ENCODE measurements at regions not wholly inside any gene's neighbourhood (a gene's known extent, or its start where the extent isn't known, plus 50 kb on each side); places are given as distances from the start of the nearest gene placed in this dataset.
A peak's percentile ranks its signal among the peaks of the same experiment; 100 is the strongest.
"Not testable (repeated sequence)": the region's sequence is repeated elsewhere in the genome, so short reads cannot be mapped to it uniquely, and the experiment has no call there.

DNA sequence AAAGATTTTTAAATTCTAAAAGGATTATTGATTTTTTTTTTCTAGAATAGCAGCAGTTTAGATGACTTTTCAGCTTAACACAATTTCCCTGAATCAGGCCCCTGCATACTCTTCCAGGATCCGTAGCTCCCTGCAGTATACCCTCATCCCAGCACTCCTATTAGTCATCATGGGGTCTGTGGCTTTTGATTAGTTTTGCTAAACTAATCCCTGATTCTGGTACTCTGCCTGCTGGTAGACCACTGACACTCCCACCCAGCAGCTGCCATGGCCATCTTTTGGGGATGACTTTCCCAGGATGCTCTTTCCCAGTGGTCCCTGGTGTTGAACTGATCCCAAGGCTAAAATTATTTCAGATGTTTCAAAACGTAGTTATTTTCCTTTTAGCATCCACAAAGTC is 802.0 kb downstream of the RAPGEF2 start:
- H3K9me3 ChIP-seq (replicated peaks; ENCODE audit: control insufficient read depth, low read depth, low read length) = no peaks in the 10 kb centered on the region
- H3K4me3 ChIP-seq (ENCODE audit: low read length) = no peak overlapping the region
- no peaks in the 10 kb centered on the region for H3K4me1 ChIP-seq (ENCODE audit: control insufficient read depth, insufficient read depth, low read length)
- DNase-seq = no peak
- no peaks in the 10 kb centered on the region for H3K27me3 ChIP-seq (ENCODE audit: control insufficient read depth, insufficient read depth, low read length)
- no peaks in the 10 kb centered on the region for H3K36me3 ChIP-seq (ENCODE audit: control insufficient read depth, insufficient read depth, low read length)
- H3K27ac ChIP-seq (ENCODE audit: low read length) = no peak overlapping the region
- 33% methylated on average over 1 of the region's 2 CpGs for WGBS (ENCODE audit: insufficient coverage)

DNA sequence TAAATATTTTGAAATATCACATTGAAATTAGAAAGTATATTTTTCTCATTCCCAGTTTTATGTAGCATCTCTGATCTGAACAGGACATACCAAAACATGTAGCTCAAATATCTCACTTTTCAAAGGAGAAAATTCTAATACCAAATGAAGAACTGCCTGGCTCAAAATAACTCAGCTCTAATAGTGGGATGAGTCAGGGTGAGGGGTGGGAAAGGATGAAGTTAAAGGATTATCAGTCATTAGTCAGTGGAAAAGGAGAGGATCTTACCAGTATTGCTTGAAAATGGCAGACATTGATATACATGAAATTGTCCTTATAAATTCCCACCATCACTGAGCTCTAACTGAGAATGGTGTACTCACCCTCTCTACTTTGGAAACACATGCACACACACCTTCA is 803.2 kb downstream of the RAPGEF2 start:
- Histone ChIP-seq H3K4me3 (ENCODE audit: low read length) (no peak overlapping the region), H3K27me3 (ENCODE audit: control insufficient read depth, insufficient read depth, low read length) (no peaks in the 10 kb centered on the region), H3K27ac (ENCODE audit: low read length) (no peak overlapping the region), H3K36me3 (ENCODE audit: control insufficient read depth, insufficient read depth, low read length) (no peaks in the 10 kb centered on the region), H3K4me1 (ENCODE audit: control insufficient read depth, insufficient read depth, low read length) (no peaks in the 10 kb centered on the region), H3K9me3 (replicated peaks; ENCODE audit: control insufficient read depth, low read depth, low read length) (no peaks in the 10 kb centered on the region)
- no peak for DNase-seq

DNA sequence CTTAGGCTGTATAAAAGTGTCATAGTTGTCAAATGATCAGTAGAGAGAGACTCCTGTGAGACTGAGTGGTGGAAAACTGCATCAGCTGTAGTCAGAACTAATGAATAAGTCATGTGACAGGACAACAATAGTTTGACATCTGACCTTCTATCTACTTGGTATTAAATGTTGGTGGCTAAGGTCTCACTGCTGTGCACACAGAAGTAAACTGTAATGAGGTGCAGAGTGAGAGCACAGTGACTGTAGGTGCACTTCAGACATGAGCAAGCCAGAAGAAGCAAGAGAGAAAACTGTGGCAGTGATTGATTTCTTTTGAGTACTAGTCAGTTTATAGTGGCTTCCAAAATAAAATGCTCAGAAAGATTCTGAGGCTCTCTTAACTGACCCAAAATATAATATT is 803.6 kb downstream of the RAPGEF2 start:
- Histone ChIP-seq H3K4me3 (ENCODE audit: low read length) (no peak overlapping the region), H3K27ac (ENCODE audit: low read length) (no peak overlapping the region), H3K9me3 (replicated peaks; ENCODE audit: control insufficient read depth, low read depth, low read length) (no peaks in the 10 kb centered on the region), H3K4me1 (ENCODE audit: control insufficient read depth, insufficient read depth, low read length) (no peaks in the 10 kb centered on the region), H3K27me3 (ENCODE audit: control insufficient read depth, insufficient read depth, low read length) (no peaks in the 10 kb centered on the region), H3K36me3 (ENCODE audit: control insufficient read depth, insufficient read depth, low read length) (no peaks in the 10 kb centered on the region)
- no peak for DNase-seq

DNA sequence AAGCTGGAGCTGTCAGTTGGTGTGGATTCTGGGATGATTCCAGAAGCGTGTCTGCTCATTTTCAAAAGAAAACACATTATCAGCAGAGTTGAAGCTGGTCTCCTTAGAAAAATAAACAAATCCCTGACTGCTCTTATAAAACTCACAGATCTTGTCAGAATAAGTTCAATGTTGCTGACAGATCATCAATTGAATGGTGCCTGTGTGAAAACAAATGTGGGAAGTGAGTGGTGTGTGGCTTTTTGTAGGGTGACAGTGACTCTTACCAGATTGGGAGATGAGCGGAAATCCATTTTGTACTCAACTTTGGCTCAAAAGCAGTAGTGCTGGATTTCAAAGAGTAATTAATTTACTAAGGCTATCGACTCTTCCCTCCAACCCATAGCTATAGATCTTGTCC is 807.8 kb downstream of the RAPGEF2 start:
- Histone ChIP-seq H3K27ac (ENCODE audit: low read length) (no peak overlapping the region), H3K4me3 (ENCODE audit: low read length) (no peak overlapping the region), H3K36me3 (ENCODE audit: control insufficient read depth, insufficient read depth, low read length) (no peaks in the 10 kb centered on the region), H3K27me3 (ENCODE audit: control insufficient read depth, insufficient read depth, low read length) (no peaks in the 10 kb centered on the region), H3K4me1 (ENCODE audit: control insufficient read depth, insufficient read depth, low read length) (no peaks in the 10 kb centered on the region), H3K9me3 (replicated peaks; ENCODE audit: control insufficient read depth, low read depth, low read length) (no peaks in the 10 kb centered on the region)
- WGBS (ENCODE audit: insufficient coverage) = no CpG with 5 or more reads among the region's 3 CpGs
- no peak for DNase-seq

DNA sequence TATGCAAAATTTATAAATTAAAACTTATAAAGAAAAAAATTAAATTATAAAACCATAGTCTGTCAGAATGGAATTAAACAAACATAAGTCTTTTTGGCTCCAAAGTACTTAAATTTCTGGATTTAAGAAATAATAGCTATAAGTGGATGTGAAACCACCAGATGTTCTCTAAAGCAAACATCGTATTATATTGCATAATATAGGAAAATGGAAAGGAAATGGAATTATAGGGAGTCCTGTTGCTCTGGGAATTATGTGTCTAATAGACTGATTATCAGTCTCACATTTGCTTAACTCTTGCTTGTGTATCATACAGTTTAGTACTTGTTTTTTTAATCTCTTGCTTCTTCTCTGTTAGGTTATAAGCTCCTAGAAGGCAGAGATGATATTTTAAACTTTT is 819.2 kb downstream of the RAPGEF2 start:
- Histone ChIP-seq H3K9me3 (replicated peaks; ENCODE audit: control insufficient read depth, low read depth, low read length) (peaks cover 15% of the 10 kb centered on the region), H3K4me3 (ENCODE audit: low read length) (no peak overlapping the region), H3K27ac (ENCODE audit: low read length) (no peak overlapping the region), H3K27me3 (ENCODE audit: control insufficient read depth, insufficient read depth, low read length) (no peaks in the 10 kb centered on the region), H3K36me3 (ENCODE audit: control insufficient read depth, insufficient read depth, low read length) (no peaks in the 10 kb centered on the region), H3K4me1 (ENCODE audit: control insufficient read depth, insufficient read depth, low read length) (no peaks in the 10 kb centered on the region)
- peak; percentile 15 for DNase-seq
- no CpG with 5 or more reads among the region's 1 CpG for WGBS (ENCODE audit: insufficient coverage)

DNA sequence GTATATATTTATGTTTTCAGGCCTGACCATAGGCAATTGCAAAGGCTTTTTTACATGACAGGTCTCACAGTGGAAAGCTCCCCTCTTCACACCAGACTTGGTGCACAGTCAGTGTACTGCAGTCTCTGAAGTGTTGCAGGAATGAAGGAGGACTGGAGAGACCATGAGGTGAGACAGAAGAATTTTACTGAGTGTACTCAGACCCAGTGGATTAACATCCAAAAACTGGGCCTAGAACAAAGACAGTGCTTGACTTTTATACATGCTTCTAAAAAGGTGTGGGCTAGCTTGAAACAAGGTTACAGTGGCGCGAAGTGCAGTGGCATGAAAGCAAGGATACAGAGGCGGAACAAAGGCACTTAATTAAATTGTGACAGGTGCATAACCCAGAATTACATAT is 822.9 kb downstream of the RAPGEF2 start:
- WGBS (ENCODE audit: insufficient coverage) = 100% methylated on average over 3 of the region's 3 CpGs
- H3K27ac ChIP-seq (ENCODE audit: low read length) = no peak overlapping the region
- peaks cover 22% of the 10 kb centered on the region for H3K9me3 ChIP-seq (replicated peaks; ENCODE audit: control insufficient read depth, low read depth, low read length)
- no peaks in the 10 kb centered on the region for H3K4me1 ChIP-seq (ENCODE audit: control insufficient read depth, insufficient read depth, low read length)
- H3K27me3 ChIP-seq (ENCODE audit: control insufficient read depth, insufficient read depth, low read length) = no peaks in the 10 kb centered on the region
- H3K4me3 ChIP-seq (ENCODE audit: low read length) = no peak overlapping the region
- DNase-seq = no peak
- no peaks in the 10 kb centered on the region for H3K36me3 ChIP-seq (ENCODE audit: control insufficient read depth, insufficient read depth, low read length)

DNA sequence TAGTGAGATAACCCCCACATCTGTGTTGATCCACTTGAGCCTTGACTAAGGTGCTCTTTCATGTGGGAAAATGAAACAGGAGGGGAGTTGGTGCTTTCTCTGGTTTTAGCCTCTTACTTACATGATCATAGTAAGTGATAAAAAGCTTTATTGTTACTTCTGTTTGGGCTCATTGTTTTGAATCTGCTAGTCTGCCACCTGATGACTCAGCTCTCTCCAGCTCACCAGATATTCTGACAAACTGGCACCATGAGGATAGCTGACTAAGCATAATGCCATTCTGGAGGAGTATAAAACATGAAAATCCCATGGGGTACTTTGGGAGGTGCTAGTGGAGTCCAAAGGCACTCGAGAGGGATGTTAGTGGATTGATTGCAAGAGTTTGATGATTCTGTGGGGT is 824.0 kb downstream of the RAPGEF2 start:
- Histone ChIP-seq H3K4me3 (ENCODE audit: low read length) (no peak overlapping the region), H3K27me3 (ENCODE audit: control insufficient read depth, insufficient read depth, low read length) (no peaks in the 10 kb centered on the region), H3K9me3 (replicated peaks; ENCODE audit: control insufficient read depth, low read depth, low read length) (peaks cover 22% of the 10 kb centered on the region), H3K27ac (ENCODE audit: low read length) (no peak overlapping the region), H3K4me1 (ENCODE audit: control insufficient read depth, insufficient read depth, low read length) (no peaks in the 10 kb centered on the region), H3K36me3 (ENCODE audit: control insufficient read depth, insufficient read depth, low read length) (no peaks in the 10 kb centered on the region)
- DNase-seq = no peak
- 77% methylated on average over 1 of the region's 1 CpG for WGBS (ENCODE audit: insufficient coverage)

DNA sequence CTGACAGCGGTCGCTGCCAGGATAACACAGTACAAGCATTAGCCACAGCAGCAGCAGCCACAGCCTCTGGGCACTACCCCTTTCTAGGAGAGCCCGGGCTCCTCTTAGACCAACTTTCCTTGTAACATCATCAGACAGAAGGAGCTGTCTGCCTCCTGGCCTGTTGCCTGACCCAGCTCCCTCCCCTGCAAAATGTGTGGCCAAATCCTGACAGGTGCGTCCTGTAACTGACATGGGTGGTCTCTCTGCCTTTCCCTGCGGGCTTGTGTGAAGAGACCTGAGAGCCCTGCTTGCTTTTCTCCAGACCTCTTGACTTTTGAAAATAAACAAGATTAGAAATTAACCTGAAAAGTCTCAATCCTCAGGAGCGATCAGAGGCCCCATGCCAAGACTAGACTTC is 824.9 kb downstream of the RAPGEF2 start:
- peaks cover 22% of the 10 kb centered on the region for H3K9me3 ChIP-seq (replicated peaks; ENCODE audit: control insufficient read depth, low read depth, low read length)
- no peaks in the 10 kb centered on the region for H3K4me1 ChIP-seq (ENCODE audit: control insufficient read depth, insufficient read depth, low read length)
- WGBS (ENCODE audit: insufficient coverage) = 95% methylated on average over 4 of the region's 6 CpGs
- no peak for DNase-seq
- no peaks in the 10 kb centered on the region for H3K36me3 ChIP-seq (ENCODE audit: control insufficient read depth, insufficient read depth, low read length)
- H3K4me3 ChIP-seq (ENCODE audit: low read length) = no peak overlapping the region
- H3K27me3 ChIP-seq (ENCODE audit: control insufficient read depth, insufficient read depth, low read length) = no peaks in the 10 kb centered on the region
- H3K27ac ChIP-seq (ENCODE audit: low read length) = no peak overlapping the region

DNA sequence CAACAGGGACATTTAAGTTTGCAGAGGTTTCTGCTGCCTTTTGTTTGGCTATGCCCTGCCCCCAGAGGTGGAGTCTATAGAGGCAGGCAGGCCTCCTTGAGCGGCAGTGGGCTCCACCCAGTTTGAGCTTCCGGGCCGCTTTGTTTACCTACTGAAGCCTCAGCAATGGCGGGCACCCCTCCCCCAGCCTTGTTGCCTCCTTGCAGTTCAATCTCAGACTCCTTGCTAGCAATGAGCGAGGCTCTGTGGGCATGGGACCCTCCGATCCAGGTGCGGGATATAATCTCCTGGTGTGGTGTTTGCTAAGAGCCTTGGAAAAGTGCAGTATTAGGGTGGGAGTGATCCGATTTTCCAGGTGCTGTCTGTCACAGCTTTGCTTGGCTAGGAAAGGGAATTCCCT is 831.7 kb downstream of the RAPGEF2 start:
- WGBS (ENCODE audit: insufficient coverage) = 94% methylated on average over 7 of the region's 8 CpGs
- H3K27me3 ChIP-seq (ENCODE audit: control insufficient read depth, insufficient read depth, low read length); H3K27ac ChIP-seq (ENCODE audit: low read length); H3K4me1 ChIP-seq (ENCODE audit: control insufficient read depth, insufficient read depth, low read length); DNase-seq; H3K36me3 ChIP-seq (ENCODE audit: control insufficient read depth, insufficient read depth, low read length); H3K4me3 ChIP-seq (ENCODE audit: low read length); H3K9me3 ChIP-seq (replicated peaks; ENCODE audit: control insufficient read depth, low read depth, low read length): not testable (repeated sequence)

DNA sequence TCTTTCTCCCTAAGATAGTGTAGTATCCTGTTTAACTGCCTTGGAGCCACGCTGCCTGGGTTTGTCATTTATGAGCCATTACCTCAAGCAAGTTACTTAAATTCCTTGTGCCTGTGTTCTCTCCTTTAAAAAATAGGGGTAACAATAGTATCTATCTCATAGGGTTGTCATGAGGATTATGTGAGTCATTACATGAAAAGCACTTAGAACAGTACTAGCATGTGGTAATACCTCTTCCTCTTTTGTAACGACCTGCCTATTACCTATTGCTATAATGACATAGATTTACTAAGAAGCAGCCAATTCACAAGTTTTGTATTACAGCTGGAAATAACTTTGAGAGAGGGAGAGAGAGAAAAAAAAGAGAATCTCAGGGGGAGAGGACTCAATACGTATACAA is 834.7 kb downstream of the RAPGEF2 start:
- Histone ChIP-seq H3K27me3 (ENCODE audit: control insufficient read depth, insufficient read depth, low read length) (no peaks in the 10 kb centered on the region), H3K4me1 (ENCODE audit: control insufficient read depth, insufficient read depth, low read length) (no peaks in the 10 kb centered on the region), H3K4me3 (ENCODE audit: low read length) (no peak overlapping the region), H3K27ac (ENCODE audit: low read length) (no peak overlapping the region), H3K36me3 (ENCODE audit: control insufficient read depth, insufficient read depth, low read length) (no peaks in the 10 kb centered on the region), H3K9me3 (replicated peaks; ENCODE audit: control insufficient read depth, low read depth, low read length) (peaks cover 7% of the 10 kb centered on the region)
- no CpG with 5 or more reads among the region's 3 CpGs for WGBS (ENCODE audit: insufficient coverage)
- no peak for DNase-seq

DNA sequence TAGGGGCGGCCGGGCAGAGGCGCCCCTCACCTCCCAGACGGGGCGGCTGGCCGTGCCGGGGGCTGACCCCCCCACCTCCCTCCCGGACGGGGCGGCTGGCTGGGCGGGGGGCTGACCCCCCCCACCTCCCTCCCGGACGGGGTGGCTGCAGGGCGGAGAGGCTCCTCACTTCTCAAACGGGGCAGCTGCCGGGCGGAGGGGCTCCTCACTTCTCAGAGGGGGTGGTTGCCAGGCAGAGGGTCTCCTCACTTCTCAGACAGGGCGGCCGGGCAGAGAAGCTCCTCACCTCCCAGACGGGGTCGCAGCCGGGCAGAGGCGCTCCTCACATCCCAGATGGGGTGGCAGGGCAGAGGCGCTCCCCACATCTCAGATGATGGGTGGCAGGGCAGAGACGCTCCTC is 836.8 kb downstream of the RAPGEF2 start:
- not testable (repeated sequence) for H3K4me1 ChIP-seq (ENCODE audit: control insufficient read depth, insufficient read depth, low read length); H3K36me3 ChIP-seq (ENCODE audit: control insufficient read depth, insufficient read depth, low read length); H3K9me3 ChIP-seq (replicated peaks; ENCODE audit: control insufficient read depth, low read depth, low read length); H3K27me3 ChIP-seq (ENCODE audit: control insufficient read depth, insufficient read depth, low read length); H3K27ac ChIP-seq (ENCODE audit: low read length); DNase-seq; H3K4me3 ChIP-seq (ENCODE audit: low read length)
- WGBS (ENCODE audit: insufficient coverage) = 96% methylated on average over 7 of the region's 25 CpGs
